ENCODE measurements at regions not wholly inside any gene's neighbourhood (a gene's known extent, or its start where the extent isn't known, plus 50 kb on each side); places are given as distances from the start of the nearest gene placed in this dataset.

DNA sequence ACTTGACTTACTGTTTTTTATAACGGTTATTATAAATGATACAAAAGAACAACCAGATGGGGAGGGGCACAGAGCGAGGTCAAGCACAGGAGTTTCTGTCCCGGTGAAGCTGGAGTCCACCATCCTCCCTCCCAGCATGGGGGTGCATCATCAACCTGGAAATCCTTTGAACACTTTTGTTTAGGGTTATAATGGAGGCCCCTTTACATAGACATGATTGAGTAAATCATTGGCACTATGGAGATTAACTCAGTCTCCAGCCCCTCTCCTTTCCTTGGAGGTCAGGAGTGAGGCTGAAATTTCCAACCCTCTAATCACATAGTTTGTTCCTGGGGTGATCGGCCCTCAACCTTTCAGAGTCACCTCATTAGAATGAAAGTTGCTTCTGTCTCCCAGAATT is 71.8 kb upstream of the ANKEF1 start:
- Histone ChIP-seq H2AK5ac (ENCODE audit: low read length, severe bottlenecking) (no peak overlapping the region), H3K23ac (ENCODE audit: low read length in 2 of 2) (no peak overlapping the region), H3K27ac (ENCODE audit: low read length, poor library complexity, severe bottlenecking) (no peak overlapping the region), H3K4ac (ENCODE audit: low read depth in 1 of 2, low read length in 2 of 2) (no peak overlapping the region), H3K18ac (ENCODE audit: low read depth in 1 of 2, low read length in 2 of 2) (no peak overlapping the region), H4K8ac (ENCODE audit: low read length) (no peak overlapping the region), H2BK5ac (ENCODE audit: low read depth, low read length, poor library complexity, severe bottlenecking) (no peak overlapping the region), H3K9me3 (ENCODE audit: control insufficient read depth, low read length) (no peaks in the 10 kb centered on the region), H3K36me3 (ENCODE audit: control insufficient read depth in 1 of 2, insufficient read depth in 2 of 2, low read depth in 1 of 2, low read length in 2 of 2) (no peaks in the 10 kb centered on the region), H2BK120ac (ENCODE audit: low read depth, low read length) (no peak overlapping the region), H3K4me3 (ENCODE audit: insufficient read depth in 1 of 2, low read depth in 1 of 2, low read length in 2 of 2) (no peak overlapping the region), H3K14ac (ENCODE audit: low read length in 2 of 2) (no peak overlapping the region), H2BK12ac (ENCODE audit: low read length in 2 of 2) (no peak overlapping the region), H3K27me3 (ENCODE audit: control insufficient read depth in 1 of 2, insufficient read depth in 1 of 2, low read length in 2 of 2) (peaks cover 7 to 37% of the 10 kb centered on the region in 2 experiments), H3K9ac (ENCODE audit: low read length) (no peak overlapping the region), H3K4me1 (ENCODE audit: control insufficient read depth, insufficient read depth, low read depth, low read length) (no peaks in the 10 kb centered on the region), H2BK15ac (ENCODE audit: low read depth, poor library complexity, severe bottlenecking) (no peak overlapping the region), H3K4me2 (ENCODE audit: low read length, poor library complexity, severe bottlenecking) (no peak overlapping the region), H2AFZ (ENCODE audit: low read depth, low read length) (no peak overlapping the region), H4K91ac (ENCODE audit: low read length) (no peak overlapping the region), H3K79me1 (replicated peaks; ENCODE audit: low read length, poor library complexity, severe bottlenecking) (no peaks in the 10 kb centered on the region)
- 85% methylated on average over 3 of the region's 4 CpGs for WGBS
- no peak for DNase-seq

GRCh38 chr20:9958693-9959092 is 76.1 kb upstream of the ANKEF1 start:
- Histone ChIP-seq H3K18ac (ENCODE audit: low read depth in 1 of 2, low read length in 2 of 2) (no peak overlapping the region), H3K4me2 (ENCODE audit: low read length, poor library complexity, severe bottlenecking) (no peak overlapping the region), H3K23ac (ENCODE audit: low read length in 2 of 2) (no peak overlapping the region), H3K4me3 (ENCODE audit: insufficient read depth in 1 of 2, low read depth in 1 of 2, low read length in 2 of 2) (no peak overlapping the region), H2AK5ac (ENCODE audit: low read length, severe bottlenecking) (no peak overlapping the region), H3K9ac (ENCODE audit: low read length) (no peak overlapping the region), H3K36me3 (ENCODE audit: control insufficient read depth in 1 of 2, insufficient read depth in 2 of 2, low read depth in 1 of 2, low read length in 2 of 2) (no peaks in the 10 kb centered on the region), H2BK5ac (ENCODE audit: low read depth, low read length, poor library complexity, severe bottlenecking) (no peak overlapping the region), H2AFZ (ENCODE audit: low read depth, low read length) (no peak overlapping the region), H2BK12ac (ENCODE audit: low read length in 2 of 2) (no peak overlapping the region), H3K9me3 (ENCODE audit: control insufficient read depth, low read length) (no peaks in the 10 kb centered on the region), H3K14ac (ENCODE audit: low read length in 2 of 2) (no peak overlapping the region), H2BK15ac (ENCODE audit: low read depth, poor library complexity, severe bottlenecking) (no peak overlapping the region), H2BK120ac (ENCODE audit: low read depth, low read length) (no peak overlapping the region), H3K4ac (ENCODE audit: low read depth in 1 of 2, low read length in 2 of 2) (no peak overlapping the region), H4K91ac (ENCODE audit: low read length) (no peak overlapping the region), H3K4me1 (ENCODE audit: control insufficient read depth, insufficient read depth, low read depth, low read length) (no peaks in the 10 kb centered on the region), H3K79me1 (replicated peaks; ENCODE audit: low read length, poor library complexity, severe bottlenecking) (no peaks in the 10 kb centered on the region), H3K27ac (ENCODE audit: low read length, poor library complexity, severe bottlenecking) (no peak overlapping the region), H3K27me3 (ENCODE audit: control insufficient read depth in 1 of 2, insufficient read depth in 1 of 2, low read length in 2 of 2) (peaks cover 0 to 5% of the 10 kb centered on the region in 2 experiments), H4K8ac (ENCODE audit: low read length) (no peak overlapping the region)
- DNase-seq = no peak

- H3K27ac ChIP-seq (ENCODE audit: low read length, poor library complexity, severe bottlenecking) = no peak overlapping the region
- H3K4ac ChIP-seq (ENCODE audit: low read depth in 1 of 2, low read length in 2 of 2) = no peak overlapping the region
- WGBS = 58% methylated on average over 2 of the region's 3 CpGs
Observed at GRCh38 chr20:9955646-9956045, 79.1 kb upstream of the ANKEF1 start.

DNA sequence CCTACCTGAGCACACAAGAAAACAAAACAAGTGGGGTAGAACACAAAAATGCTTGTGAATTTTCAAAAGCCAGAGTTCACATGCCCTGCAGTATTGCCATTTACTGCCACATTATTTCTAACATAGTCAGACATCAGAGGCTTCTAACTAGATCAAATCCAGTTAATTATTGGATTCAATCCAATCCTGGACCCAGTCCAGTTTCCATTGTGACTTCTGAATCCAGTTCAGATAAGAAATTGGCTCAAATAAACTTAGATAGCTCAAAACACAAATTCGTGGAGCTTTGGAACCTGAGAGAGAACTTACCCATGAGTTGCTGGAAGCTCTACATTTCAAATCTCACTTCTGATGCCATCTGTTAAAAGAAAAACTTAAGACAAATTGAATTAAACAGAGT is 85.2 kb upstream of the ANKEF1 start:
- Histone ChIP-seq H3K18ac (ENCODE audit: low read depth in 1 of 2, low read length in 2 of 2) (no peak overlapping the region), H3K9me3 (ENCODE audit: control insufficient read depth, low read length) (no peaks in the 10 kb centered on the region), H3K27me3 (ENCODE audit: control insufficient read depth in 1 of 2, insufficient read depth in 1 of 2, low read length in 2 of 2) (no peaks in the 10 kb centered on the region), H3K9ac (ENCODE audit: low read length) (no peak overlapping the region), H3K4me3 (ENCODE audit: insufficient read depth in 1 of 2, low read depth in 1 of 2, low read length in 2 of 2) (no peak overlapping the region), H2BK15ac (ENCODE audit: low read depth, poor library complexity, severe bottlenecking) (no peak overlapping the region), H3K27ac (ENCODE audit: low read length, poor library complexity, severe bottlenecking) (no peak overlapping the region), H2BK5ac (ENCODE audit: low read depth, low read length, poor library complexity, severe bottlenecking) (no peak overlapping the region), H3K4me1 (ENCODE audit: control insufficient read depth, insufficient read depth, low read depth, low read length) (peaks cover 1% of the 10 kb centered on the region), H3K14ac (ENCODE audit: low read length in 2 of 2) (no peak overlapping the region), H3K79me1 (replicated peaks; ENCODE audit: low read length, poor library complexity, severe bottlenecking) (no peaks in the 10 kb centered on the region), H3K36me3 (ENCODE audit: control insufficient read depth in 1 of 2, insufficient read depth in 2 of 2, low read depth in 1 of 2, low read length in 2 of 2) (no peaks in the 10 kb centered on the region), H2BK120ac (ENCODE audit: low read depth, low read length) (no peak overlapping the region), H2AFZ (ENCODE audit: low read depth, low read length) (no peak overlapping the region), H2BK12ac (ENCODE audit: low read length in 2 of 2) (no peak overlapping the region), H3K4me2 (ENCODE audit: low read length, poor library complexity, severe bottlenecking) (no peak overlapping the region), H4K8ac (ENCODE audit: low read length) (no peak overlapping the region), H3K23ac (ENCODE audit: low read length in 2 of 2) (no peak overlapping the region), H2AK5ac (ENCODE audit: low read length, severe bottlenecking) (no peak overlapping the region), H4K91ac (ENCODE audit: low read length) (no peak overlapping the region), H3K4ac (ENCODE audit: low read depth in 1 of 2, low read length in 2 of 2) (no peak overlapping the region)
- 71% methylated on average over 1 of the region's 1 CpG for WGBS
- no peak for DNase-seq

More at GRCh38 chr20:9955646-9956045, 79.1 kb upstream of the ANKEF1 start:
- H2BK120ac ChIP-seq (ENCODE audit: low read depth, low read length) = no peak overlapping the region
- H3K4me2 ChIP-seq (ENCODE audit: low read length, poor library complexity, severe bottlenecking) = no peak overlapping the region
- H3K18ac ChIP-seq (ENCODE audit: low read depth in 1 of 2, low read length in 2 of 2) = no peak overlapping the region
- H3K36me3 ChIP-seq (ENCODE audit: control insufficient read depth in 1 of 2, insufficient read depth in 2 of 2, low read depth in 1 of 2, low read length in 2 of 2) = no peaks in the 10 kb centered on the region
- no peak overlapping the region for H3K14ac ChIP-seq (ENCODE audit: low read length in 2 of 2)
- no peak for DNase-seq
- H3K79me1 ChIP-seq (replicated peaks; ENCODE audit: low read length, poor library complexity, severe bottlenecking) = no peaks in the 10 kb centered on the region
- no peaks in the 10 kb centered on the region for H3K9me3 ChIP-seq (ENCODE audit: control insufficient read depth, low read length)
- H2AFZ ChIP-seq (ENCODE audit: low read depth, low read length) = no peak overlapping the region
- no peaks in the 10 kb centered on the region for H3K4me1 ChIP-seq (ENCODE audit: control insufficient read depth, insufficient read depth, low read depth, low read length)
- H2AK5ac ChIP-seq (ENCODE audit: low read length, severe bottlenecking) = no peak overlapping the region
- H2BK15ac ChIP-seq (ENCODE audit: low read depth, poor library complexity, severe bottlenecking) = no peak overlapping the region
- H2BK12ac ChIP-seq (ENCODE audit: low read length in 2 of 2) = no peak overlapping the region
- H3K9ac ChIP-seq (ENCODE audit: low read length) = no peak overlapping the region
- no peak overlapping the region for H4K8ac ChIP-seq (ENCODE audit: low read length)
- H2BK5ac ChIP-seq (ENCODE audit: low read depth, low read length, poor library complexity, severe bottlenecking) = no peak overlapping the region
- H3K23ac ChIP-seq (ENCODE audit: low read length in 2 of 2) = no peak overlapping the region
- H3K27me3 ChIP-seq (ENCODE audit: control insufficient read depth in 1 of 2, insufficient read depth in 1 of 2, low read length in 2 of 2) = peaks cover 0 to 5% of the 10 kb centered on the region in 2 experiments
- no peak overlapping the region for H4K91ac ChIP-seq (ENCODE audit: low read length)
- H3K4me3 ChIP-seq (ENCODE audit: insufficient read depth in 1 of 2, low read depth in 1 of 2, low read length in 2 of 2) = no peak overlapping the region

All from mesenchymal stem cell (in vitro differentiated cells and primary cell).